ENCODE measurements at regions not wholly inside any gene's neighbourhood (a gene's known extent, or its start where the extent isn't known, plus 50 kb on each side); places are given as distances from the start of the nearest gene placed in this dataset.

DNA sequence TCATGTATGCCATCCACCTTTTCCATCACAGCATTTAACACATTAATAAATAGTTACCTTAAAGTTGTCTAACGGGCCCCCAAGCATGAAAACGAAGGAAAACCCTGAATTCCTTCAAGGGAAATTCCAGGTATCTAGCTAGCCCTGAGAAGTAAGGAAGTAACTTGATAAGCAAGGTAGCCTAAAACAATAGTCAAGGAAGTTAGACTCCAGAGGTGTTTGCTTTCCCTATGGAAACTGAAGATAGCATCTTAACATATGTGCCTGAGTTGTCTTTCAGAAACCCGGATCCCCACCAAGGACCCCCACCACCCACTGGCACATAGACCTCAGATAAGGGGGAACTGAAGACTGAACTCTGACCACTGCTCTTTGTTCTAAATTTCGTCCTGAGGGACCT is 127.4 kb downstream of the TBXT start:
- TF ChIP-seq, protein P1, sequence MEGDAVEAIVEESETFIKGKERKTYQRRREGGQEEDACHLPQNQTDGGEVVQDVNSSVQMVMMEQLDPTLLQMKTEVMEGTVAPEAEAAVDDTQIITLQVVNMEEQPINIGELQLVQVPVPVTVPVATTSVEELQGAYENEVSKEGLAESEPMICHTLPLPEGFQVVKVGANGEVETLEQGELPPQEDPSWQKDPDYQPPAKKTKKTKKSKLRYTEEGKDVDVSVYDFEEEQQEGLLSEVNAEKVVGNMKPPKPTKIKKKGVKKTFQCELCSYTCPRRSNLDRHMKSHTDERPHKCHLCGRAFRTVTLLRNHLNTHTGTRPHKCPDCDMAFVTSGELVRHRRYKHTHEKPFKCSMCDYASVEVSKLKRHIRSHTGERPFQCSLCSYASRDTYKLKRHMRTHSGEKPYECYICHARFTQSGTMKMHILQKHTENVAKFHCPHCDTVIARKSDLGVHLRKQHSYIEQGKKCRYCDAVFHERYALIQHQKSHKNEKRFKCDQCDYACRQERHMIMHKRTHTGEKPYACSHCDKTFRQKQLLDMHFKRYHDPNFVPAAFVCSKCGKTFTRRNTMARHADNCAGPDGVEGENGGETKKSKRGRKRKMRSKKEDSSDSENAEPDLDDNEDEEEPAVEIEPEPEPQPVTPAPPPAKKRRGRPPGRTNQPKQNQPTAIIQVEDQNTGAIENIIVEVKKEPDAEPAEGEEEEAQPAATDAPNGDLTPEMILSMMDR (IDR thresholded peaks at IDR 0.05), result no peak
- no peak for TF ChIP-seq ZFX (IDR thresholded peaks at IDR 0.05; ENCODE audit: borderline replicate concordance)
- H3K27ac ChIP-seq, result no peak overlapping the region

DNA sequence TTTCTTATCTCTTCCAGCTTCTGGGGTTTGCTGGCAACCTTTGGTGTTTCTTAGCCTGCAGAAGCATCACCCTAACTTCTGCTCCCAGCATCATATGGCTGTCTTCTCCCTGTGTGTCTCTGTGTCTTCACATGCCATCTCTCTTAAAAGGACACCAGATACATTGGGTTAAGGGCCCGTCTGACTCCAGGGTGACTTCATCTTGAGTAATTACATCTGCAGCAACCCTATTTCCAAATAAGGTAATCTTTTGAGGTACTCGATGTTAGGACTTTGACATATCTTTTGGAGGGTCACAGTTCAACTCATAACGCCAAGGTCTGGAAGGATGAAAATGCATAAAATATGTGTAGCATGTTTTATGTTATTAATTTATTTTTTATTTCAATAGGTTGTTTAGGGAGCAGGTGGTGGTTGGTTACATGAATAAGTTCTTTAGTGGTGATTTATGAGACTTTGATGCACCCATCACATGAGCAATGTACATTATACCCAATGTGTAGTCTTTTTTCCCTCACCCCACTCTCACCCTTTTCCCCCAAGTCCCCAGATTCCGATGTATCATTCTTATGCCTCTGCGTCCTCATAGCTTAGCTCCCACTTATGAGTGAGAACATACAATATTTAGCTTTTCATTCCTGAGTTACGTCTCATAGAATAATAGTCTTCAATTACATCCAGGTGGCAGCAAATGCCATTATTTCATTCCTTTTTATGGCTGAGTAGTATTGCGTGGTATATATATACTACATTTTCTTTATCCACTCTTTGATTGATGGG is 131.1 kb downstream of the TBXT start:
- TF ChIP-seq, protein P1 (IDR thresholded peaks at IDR 0.05), result no peak
- TF ChIP-seq ZFX (IDR thresholded peaks at IDR 0.05; ENCODE audit: borderline replicate concordance), result no peak
- H3K27ac ChIP-seq, result no peak overlapping the region

DNA sequence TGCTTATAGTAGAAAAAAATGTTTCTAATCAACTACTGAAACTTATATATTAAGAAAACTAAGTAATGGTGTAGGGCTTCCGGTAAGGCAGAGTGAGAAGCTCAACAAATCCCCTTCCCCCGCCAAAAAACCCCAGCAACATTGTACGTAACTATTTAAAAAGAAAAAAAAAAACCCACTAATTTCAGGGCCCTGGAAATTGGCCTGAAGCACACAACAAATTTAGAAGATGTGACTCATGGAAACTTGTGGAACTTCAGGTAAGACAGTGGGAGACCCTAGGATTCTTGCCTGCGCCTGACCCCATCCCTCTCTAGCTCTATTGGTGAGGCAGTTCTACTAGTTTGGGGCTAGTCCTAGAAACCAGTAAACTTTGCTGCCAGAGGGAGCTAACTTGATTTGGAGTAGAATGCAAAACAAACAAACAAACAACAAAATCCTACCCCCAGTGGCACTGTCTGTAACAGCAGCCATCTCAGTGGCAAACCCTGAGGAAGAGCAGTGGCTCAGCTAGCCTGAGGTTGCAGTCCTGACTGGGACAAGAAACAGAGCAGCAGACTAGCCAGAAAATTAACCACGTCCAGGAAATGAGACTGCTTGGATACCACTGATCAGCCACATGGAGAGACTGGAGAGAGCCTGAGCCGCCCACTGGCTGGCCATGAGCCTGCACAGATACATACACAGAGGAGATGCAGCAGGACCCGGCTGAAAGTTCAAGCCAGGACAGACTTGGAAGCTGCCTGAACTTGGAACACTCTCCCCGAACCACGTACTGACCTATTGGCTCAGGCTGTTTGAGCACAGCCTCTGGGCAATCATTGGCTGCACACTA is 135.1 kb downstream of the TBXT start:
- no peak for TF ChIP-seq ZFX (IDR thresholded peaks at IDR 0.05; ENCODE audit: borderline replicate concordance)
- TF ChIP-seq, protein P1 (IDR thresholded peaks at IDR 0.05), result peak; percentile 32
- no peak overlapping the region for H3K27ac ChIP-seq

DNA sequence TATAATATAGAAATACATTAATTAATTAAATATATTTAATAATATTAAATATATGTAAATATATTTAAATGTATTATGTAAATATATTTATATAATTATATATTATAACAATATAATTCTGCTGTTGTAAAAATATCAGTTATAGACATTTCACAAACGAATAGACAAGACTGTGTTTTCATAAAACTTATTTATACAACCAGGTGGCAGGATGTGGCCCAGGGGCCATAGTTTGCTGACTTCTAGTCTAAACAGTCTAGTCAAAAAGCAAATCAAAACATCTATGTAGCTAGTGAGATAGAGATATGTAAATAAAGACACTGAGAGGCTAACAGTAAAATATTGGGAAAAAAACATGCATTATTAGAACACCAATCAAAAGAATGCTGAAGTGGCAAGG is 136.4 kb downstream of the TBXT start:
- no peak for TF ChIP-seq ZFX (IDR thresholded peaks at IDR 0.05; ENCODE audit: borderline replicate concordance)
- TF ChIP-seq, protein P1 (IDR thresholded peaks at IDR 0.05), result no peak
- H3K27ac ChIP-seq, result no peak overlapping the region

DNA sequence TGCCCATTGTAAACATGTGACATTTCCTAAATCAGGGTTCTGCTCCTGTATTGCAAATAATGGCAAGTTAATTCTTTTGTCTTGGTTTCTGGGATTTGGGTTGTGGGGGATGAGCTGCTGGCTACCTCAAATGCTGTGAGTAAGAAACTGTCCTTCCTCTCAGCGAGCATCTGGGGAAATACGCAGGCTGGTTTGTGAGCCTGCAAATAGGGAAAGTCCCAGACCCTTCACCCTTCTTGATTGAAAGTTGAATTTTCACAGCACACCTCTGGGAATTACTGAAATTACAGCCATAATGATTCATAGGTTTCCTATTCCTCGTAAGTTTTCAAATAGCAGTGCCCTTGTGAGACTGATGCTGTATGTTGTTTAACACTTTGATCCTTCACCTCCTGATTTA is 138.1 kb downstream of the TBXT start:
- TF ChIP-seq, protein P1 (IDR thresholded peaks at IDR 0.05), result no peak
- TF ChIP-seq ZFX (IDR thresholded peaks at IDR 0.05; ENCODE audit: borderline replicate concordance), result no peak
- no peak overlapping the region for H3K27ac ChIP-seq

DNA sequence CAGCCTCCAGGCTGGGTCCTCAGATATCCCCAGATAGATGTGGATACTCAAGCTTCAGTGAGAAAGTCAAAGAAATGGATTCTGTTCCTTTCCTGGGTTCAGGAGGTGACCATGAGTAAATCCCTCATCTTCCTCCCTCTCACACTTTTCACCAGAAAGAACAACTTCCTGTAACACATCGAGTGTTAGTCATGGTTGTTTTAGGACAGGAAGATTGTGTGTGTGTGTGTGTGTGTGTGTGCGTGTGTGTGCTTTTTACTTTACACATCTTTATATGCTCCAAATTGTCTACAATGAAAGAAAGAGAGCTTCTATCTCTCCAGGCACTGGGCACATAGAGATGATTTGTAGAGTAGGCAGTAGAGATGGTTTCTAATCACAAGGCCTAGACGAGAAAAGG is 139.9 kb downstream of the TBXT start:
- no peak overlapping the region for H3K27ac ChIP-seq
- TF ChIP-seq ZFX (IDR thresholded peaks at IDR 0.05; ENCODE audit: borderline replicate concordance), result no peak
- TF ChIP-seq, protein P1 (IDR thresholded peaks at IDR 0.05), result no peak
